ENCODE measurements at regions not wholly inside any gene's neighbourhood (a gene's known extent, or its start where the extent isn't known, plus 50 kb on each side); places are given as distances from the start of the nearest gene placed in this dataset.

DNA sequence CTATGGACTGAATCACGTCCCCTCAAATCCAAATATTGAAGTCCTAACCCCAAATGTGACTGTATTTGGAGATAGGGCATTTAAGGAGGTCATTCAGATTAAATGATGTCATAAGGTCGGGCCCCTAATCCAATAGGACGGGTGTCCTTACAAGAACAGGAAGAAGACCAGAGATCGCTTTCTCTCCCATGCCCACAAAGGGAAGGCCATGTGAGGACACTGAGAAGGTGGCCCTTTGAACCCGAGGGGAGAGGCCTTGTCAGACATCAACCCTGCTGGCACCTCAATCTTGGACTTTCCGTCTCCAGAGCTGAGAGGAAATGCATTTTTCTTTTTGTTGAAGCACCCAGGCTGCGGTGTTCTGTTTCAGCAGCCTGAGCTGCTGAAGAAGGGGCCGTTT, 72.3 kb upstream of the KLF6 start:
- DNase-seq = no peak

GRCh38 chr10:3856593-3856992, 71.6 kb upstream of the KLF6 start:
- DNase-seq = no peak

DNA sequence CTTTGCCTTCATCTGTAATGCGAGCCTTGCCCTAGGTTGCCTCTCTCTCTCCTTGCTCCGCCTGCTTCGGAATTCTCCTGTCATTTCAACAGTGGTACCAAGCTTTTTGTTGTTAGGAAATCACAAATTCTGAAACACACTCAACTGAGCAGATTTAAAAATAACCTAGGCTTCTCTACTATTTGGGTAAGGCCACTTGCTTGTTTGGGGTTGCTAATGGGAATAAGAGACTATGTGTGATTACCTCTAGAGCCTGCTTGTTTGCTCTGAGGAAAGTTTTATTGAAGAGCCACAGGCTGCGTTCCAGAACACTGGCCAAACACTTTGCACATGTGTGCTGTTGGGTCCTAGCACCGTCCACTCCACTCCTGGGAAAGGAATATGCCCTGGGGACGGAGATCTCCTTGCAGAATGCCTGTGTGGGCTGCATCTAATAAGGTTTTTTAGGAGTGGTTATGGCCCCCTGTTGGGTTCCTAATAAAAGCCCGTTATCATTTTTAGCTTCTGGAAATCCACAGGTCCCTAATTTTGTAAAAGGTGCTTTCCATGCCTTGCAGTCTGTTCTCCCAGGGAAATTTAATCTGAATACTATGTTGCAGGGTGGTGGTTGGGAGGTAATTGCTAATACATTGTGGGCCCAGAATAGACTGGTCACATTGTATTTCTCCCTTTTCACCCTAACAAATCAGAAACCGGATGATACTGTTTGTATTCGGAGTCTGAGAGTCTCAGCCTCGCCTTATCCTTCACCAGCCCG, 68.7 kb upstream of the KLF6 start:
- no peak for DNase-seq

DNA sequence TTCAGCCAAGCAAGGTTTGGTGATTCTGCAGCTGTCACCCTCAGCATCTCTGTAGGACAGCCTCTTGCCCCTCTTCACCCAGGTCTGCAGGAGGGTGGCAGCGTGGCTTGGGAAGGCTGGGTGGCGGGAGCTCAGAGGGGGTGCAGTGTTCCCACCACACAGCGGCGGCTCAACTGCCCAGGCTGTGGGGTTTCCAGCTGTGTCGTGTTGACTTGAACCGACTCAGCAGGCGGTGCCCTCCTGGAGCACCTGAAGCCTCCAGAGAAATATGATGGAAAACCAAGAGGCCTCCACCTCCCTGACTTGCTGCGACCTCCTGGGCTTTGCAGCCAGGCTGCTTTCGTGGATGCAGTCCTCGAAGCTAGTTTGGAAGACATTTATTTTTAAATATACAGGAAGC, 68.0 kb upstream of the KLF6 start:
- DNase-seq = no peak

DNA sequence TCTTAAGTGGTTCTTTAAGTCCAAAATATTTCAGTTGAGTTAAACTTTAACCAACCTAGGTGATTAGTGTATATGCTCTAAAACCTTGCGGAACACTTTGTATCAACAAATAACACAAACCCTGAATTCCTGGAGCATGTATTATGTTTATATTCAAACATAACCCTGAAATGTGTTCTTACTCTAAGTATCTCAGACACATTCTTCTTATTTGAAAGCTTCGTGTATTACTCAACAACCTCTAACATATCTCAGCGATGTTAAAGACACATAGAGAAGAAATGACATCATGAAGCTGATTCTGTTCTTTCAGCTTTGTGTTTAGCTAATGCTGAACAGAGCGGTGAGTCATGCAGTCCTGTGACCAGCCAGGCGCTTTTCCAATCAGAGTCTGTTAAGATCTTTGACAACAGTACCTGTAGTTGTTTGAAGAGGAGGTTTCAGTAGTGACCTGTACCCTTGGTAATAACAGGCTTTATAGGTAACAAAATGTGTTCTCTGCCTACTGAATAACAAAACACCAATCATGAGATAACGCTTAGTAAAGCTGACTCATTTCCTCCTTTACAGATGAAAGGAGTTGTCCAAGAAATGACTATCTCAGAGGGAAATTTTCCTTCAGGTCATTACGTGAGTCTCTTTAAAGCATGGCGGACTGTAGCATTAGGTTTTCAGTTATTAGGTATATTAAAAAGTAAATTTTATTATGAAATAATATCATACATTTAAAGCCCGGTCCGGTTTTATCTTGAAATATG, 67.3 kb upstream of the KLF6 start:
- no peak for DNase-seq

GRCh38 chr10:3850999-3851937, 66.3 kb upstream of the KLF6 start:
- DNase-seq = no peak

GRCh38 chr10:3848775-3849635, 64.0 kb upstream of the KLF6 start:
- DNase-seq = no peak

- no peak for DNase-seq
Observed at GRCh38 chr10:3848005-3848774, 63.2 kb upstream of the KLF6 start.

- no peak for DNase-seq
Observed at GRCh38 chr10:3846736-3847135, 61.7 kb upstream of the KLF6 start.

DNA sequence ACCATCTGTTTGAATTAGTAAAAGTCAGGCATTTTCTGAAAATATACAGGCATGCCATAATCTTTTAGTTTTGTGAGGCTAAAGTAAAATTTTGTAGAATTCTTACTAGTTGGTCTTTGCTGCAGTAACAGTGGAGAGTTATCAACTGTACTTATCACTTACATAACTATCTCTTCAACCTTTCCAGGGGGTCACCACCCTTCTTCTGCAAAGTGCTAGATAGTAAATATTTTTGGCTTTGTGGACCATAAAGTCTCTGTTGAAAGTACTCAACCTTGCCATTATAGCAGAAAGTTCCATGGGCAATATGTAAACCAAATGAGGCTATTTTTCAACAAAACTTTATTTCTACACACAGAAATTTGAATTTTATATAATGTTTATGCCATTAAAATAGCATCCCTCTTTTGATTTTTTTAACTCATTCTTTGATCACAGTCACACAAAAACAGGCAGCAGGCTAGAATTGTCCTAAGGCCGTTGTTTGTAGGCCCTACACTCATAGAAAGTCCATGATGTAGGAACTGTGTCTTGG, 59.5 kb upstream of the KLF6 start:
- DNase-seq = no peak

GRCh38 chr10:3838460-3839437, 53.7 kb upstream of the KLF6 start:
- DNase-seq = no peak

DNA sequence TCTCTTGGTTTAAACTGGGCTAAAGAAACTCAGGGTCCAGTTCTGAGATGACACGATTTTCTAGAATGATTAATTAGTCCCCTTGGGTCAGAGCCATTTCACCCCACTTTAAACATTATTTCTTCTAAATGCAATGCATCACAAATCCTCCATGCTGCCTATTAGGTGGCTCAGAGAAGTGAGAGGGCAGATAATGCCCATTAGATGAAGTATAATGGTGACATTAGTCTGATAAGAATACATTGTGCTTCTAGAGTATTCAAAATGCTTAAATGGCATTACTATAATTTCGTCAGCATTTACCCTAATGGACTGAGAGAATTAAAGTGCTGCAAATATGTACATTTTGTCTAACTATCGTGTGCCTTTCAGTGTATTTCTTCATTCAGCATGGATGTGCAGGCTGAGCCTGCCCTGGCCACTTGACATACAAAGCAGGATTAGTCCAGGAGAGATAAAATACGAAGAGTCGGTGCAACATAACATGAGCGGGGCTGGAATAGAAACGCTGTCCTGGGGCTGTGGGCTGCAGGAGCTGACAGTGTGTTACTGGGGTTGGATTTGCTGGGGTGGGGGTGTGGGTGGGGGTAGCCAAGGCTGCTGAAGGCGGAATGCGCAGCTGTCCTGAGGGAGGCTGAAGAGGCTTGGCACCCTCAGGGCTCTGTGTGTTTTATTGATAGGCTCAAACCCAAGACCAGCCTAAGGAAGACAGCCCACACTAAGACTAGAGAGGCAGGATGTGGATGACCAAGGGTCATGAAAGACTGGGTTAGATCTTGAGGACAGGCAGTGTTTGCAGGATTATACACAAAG, 52.8 kb upstream of the KLF6 start:
- DNase-seq = no peak

DNA sequence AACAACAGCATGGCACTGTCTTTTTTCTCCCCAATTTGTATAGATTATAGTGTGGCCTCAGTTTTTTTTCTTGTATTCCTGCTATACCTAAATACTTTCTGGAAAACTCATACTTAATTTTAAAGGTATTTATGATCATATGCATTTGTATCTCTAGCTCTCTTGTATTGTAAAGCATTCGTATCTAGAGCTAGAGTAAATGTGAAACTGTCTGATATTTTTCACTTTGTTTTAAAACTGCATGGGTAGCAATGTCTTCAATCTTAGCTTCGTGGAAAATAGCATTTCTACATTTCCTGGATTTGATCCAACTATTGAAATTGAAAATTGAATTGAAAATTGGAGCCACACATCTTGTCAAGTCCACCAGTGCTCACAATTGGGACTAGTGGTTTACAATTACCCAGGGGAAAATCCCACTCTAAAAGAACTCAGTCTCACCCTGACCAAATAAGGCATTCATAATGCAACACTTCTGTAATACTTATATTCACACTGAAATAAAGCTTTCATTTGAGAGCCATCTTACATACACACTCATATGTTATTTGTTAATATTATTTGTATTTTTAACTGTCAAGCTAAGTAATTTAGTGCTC, 51.3 kb upstream of the KLF6 start:
- DNase-seq = no peak

GRCh38 chr10:3835770-3836169, 50.8 kb upstream of the KLF6 start:
- DNase-seq = no peak

DNA sequence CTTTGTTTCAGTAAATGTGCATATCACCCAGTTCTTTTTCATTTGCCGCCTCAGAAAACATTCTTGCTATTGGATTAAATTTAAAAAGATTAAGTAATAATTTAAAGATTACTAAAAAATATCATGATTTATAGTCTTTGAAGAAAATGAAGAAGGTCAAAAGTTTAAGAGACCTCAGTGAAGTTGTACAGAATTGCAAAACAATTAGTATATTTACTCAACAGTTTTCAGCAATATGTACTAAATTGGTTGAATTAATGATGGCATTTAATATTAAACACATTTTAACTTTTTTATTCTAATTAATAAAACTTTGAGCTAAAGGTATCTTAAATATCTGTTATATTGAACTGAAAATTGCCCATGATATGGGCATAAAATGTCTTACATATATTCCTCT, 49.9 kb upstream of the KLF6 start:
- DNase-seq = no peak

Data from femur (tissue), 1 donor.